SK-N-SH treated with all-trans-retinoic acid at 6 μM for 48 hours (cell line): ENCODE measurements at regions not wholly inside any gene's neighbourhood (a gene's known extent, or its start where the extent isn't known, plus 50 kb on each side); places are given as distances from the start of the nearest gene placed in this dataset.

ENCODE experiments used
- ATAC-seq: fragments of 200-7000 bp; cut with Tn5 transposase; 3 replicates; pipeline ENCODE4 v1.9.1; 2020; ENCODE audit warnings: mild to moderate bottlenecking, moderate library complexity
- ARNTL ChIP-seq: fragments of 450-650 bp; formaldehyde crosslinking; IDR thresholded peaks from 2 replicates; pipeline ENCODE4 v1.5.0; 2020; ENCODE audit warnings: low read depth, mild to moderate bottlenecking, moderate library complexity, borderline replicate concordance
- BACH2 ChIP-seq: fragments of 250-450 bp; sonication (Bioruptor Pico); IDR thresholded peaks from 2 replicates; pipeline ENCODE4 v1.9.0; 2021; ENCODE audit warnings: mild to moderate bottlenecking, borderline replicate concordance
- CREB5 ChIP-seq: fragments of 250-450 bp; sonication (Bioruptor Pico); IDR thresholded peaks from 2 replicates; pipeline ENCODE4 v1.5.1; 2020; ENCODE audit warnings: low read depth, mild to moderate bottlenecking, moderate library complexity
- CSDC2 ChIP-seq: fragments of 250-450 bp; sonication (Bioruptor Pico); IDR thresholded peaks from 2 replicates; pipeline ENCODE4 v1.5.0; 2020; ENCODE audit warnings: mild to moderate bottlenecking, moderate library complexity
- CSRNP3 ChIP-seq: fragments of 250-450 bp; sonication (Bioruptor Pico); IDR thresholded peaks from 2 replicates; pipeline ENCODE4 v1.5.1; 2021; ENCODE audit warnings: mild to moderate bottlenecking, moderate library complexity
- ESRRG ChIP-seq: fragments of 250-450 bp; sonication (Bioruptor Pico); IDR thresholded peaks from 2 replicates; pipeline ENCODE4 v1.6.1; 2021; ENCODE audit warnings: mild to moderate bottlenecking
- GLIS3 ChIP-seq: fragments of 250-450 bp; sonication (Bioruptor Pico); IDR thresholded peaks from 2 replicates; pipeline ENCODE4 v1.5.0; 2020; ENCODE audit warnings: mild to moderate bottlenecking, moderate library complexity
- ISL1 ChIP-seq: fragments of 250-450 bp; sonication (Bioruptor Pico); IDR thresholded peaks from 2 replicates; pipeline ENCODE4 v2.1.2; 2022; ENCODE audit warnings: mild to moderate bottlenecking, moderate library complexity
- OSR1 ChIP-seq: fragments of 250-450 bp; sonication (Bioruptor Pico); IDR thresholded peaks from 2 replicates; pipeline ENCODE4 v1.8.0; 2022; ENCODE audit warnings: moderate library complexity, mild to moderate bottlenecking, inconsistent platforms
- PATZ1 ChIP-seq: fragments of 250-450 bp; sonication (Bioruptor Pico); IDR thresholded peaks from 2 replicates; pipeline ENCODE4 v1.8.0; 2020; ENCODE audit warnings: mild to moderate bottlenecking, moderate library complexity, borderline replicate concordance
- POU6F1 ChIP-seq: fragments of 250-450 bp; sonication (Bioruptor Pico); IDR thresholded peaks from 2 replicates; pipeline ENCODE4 v1.8.0; 2021; ENCODE audit warnings: low read depth, mild to moderate bottlenecking, moderate library complexity, borderline replicate concordance
- RARB ChIP-seq: fragments of 250-450 bp; sonication (Bioruptor Pico); IDR thresholded peaks from 2 replicates; pipeline ENCODE4 v1.8.0; 2021; ENCODE audit warnings: mild to moderate bottlenecking, moderate library complexity
- SNAI2 ChIP-seq: fragments of 250-450 bp; sonication (Bioruptor Pico); IDR thresholded peaks from 2 replicates; pipeline ENCODE4 v1.5.0; 2020; ENCODE audit warnings: mild to moderate bottlenecking, moderate library complexity
- TCF4 ChIP-seq: fragments of 250-450 bp; sonication (Bioruptor Pico); IDR thresholded peaks from 2 replicates; pipeline ENCODE4 v1.8.0; 2021; ENCODE audit warnings: mild to moderate bottlenecking, moderate library complexity, borderline replicate concordance
- TOX ChIP-seq: fragments of 250-450 bp; sonication (Bioruptor Pico); IDR thresholded peaks from 2 replicates; pipeline ENCODE4 v1.8.0; 2021; ENCODE audit warnings: mild to moderate bottlenecking, moderate library complexity, borderline replicate concordance
- TSHZ2 ChIP-seq: fragments of 250-450 bp; sonication (Bioruptor Pico); IDR thresholded peaks from 2 replicates; pipeline ENCODE4 v1.5.0; 2020; ENCODE audit warnings: mild to moderate bottlenecking, moderate library complexity
- ZC3H10 ChIP-seq: fragments of 250-450 bp; sonication (Bioruptor Pico); IDR thresholded peaks from 2 replicates; pipeline ENCODE4 v1.5.1; 2021; ENCODE audit warnings: mild to moderate bottlenecking, moderate library complexity
- ZFP3 ChIP-seq: fragments of 250-450 bp; sonication (Bioruptor Pico); IDR thresholded peaks from 2 replicates; pipeline ENCODE4 v1.5.0; 2020; ENCODE audit warnings: mild to moderate bottlenecking, moderate library complexity
- ZNF565 ChIP-seq: fragments of 450-650 bp; formaldehyde crosslinking; conservative IDR thresholded peaks from 2 replicates; pipeline ENCODE4 v1.5.0; 2020; ENCODE audit warnings: low read depth, mild to moderate bottlenecking, moderate library complexity
- ZNF70 ChIP-seq: fragments of 450-650 bp; formaldehyde crosslinking; IDR thresholded peaks from 2 replicates; pipeline ENCODE4 v1.5.0; 2020; ENCODE audit warnings: mild to moderate bottlenecking, moderate library complexity
- ZNF8 ChIP-seq: fragments of 450-650 bp; formaldehyde crosslinking; IDR thresholded peaks from 2 replicates; pipeline ENCODE4 v1.5.0; 2020; ENCODE audit warnings: mild to moderate bottlenecking, moderate library complexity

GRCh38 chr16:17017442-17017841, 453.3 kb downstream of the XYLT1 start:
- no peak for ATAC-seq
- TF ChIP-seq ZNF70 = no peak
- TF ChIP-seq TSHZ2 = no peak
- no peak for TF ChIP-seq CSDC2 (CRISPR knock-in tag)
- no peak for TF ChIP-seq ISL1
- TF ChIP-seq ZFP3 (CRISPR knock-in tag) = no peak
- TF ChIP-seq POU6F1 = no peak
- TF ChIP-seq CREB5 = no peak
- no peak for TF ChIP-seq ESRRG (CRISPR knock-in tag)
- TF ChIP-seq ZNF8 (CRISPR knock-in tag) = no peak
- TF ChIP-seq TCF4 (CRISPR knock-in tag) = no peak
- TF ChIP-seq GLIS3 = no peak
- no peak for TF ChIP-seq RARB
- no peak for TF ChIP-seq TOX

DNA sequence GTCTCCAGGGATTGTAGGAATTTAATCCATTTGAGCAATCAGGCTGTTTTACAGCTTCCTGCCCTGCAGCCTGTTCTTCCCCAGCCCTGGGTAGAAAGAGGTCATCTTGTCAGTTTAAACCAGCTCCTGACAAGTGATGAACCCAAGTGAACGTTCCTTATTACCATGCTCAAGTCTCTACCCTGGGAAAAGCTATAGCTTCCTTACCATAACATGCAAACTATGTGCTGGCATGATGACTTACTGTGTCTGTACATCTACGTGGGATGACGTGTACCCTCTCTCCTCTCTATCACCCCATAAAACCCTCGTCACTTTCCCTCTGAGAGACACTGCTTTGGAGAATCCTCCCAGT, 452.2 kb downstream of the XYLT1 start:
- TF ChIP-seq SNAI2 = no peak
- no peak for TF ChIP-seq OSR1
- TF ChIP-seq ARNTL (CRISPR knock-in tag) = no peak
- no peak for TF ChIP-seq ISL1
- TF ChIP-seq POU6F1 = no peak
- TF ChIP-seq ZNF565 (CRISPR knock-in tag) = no peak
- TF ChIP-seq BACH2 = no peak
- no peak for TF ChIP-seq PATZ1 (CRISPR knock-in tag)
- no peak for TF ChIP-seq GLIS3
- no peak for TF ChIP-seq ZFP3 (CRISPR knock-in tag)
- TF ChIP-seq RARB = no peak
- no peak for TF ChIP-seq CSRNP3 (CRISPR knock-in tag)
- no peak for ATAC-seq

- ATAC-seq = no peak
- no peak for TF ChIP-seq TSHZ2
- no peak for TF ChIP-seq ESRRG (CRISPR knock-in tag)
- no peak for TF ChIP-seq ZC3H10
- TF ChIP-seq PATZ1 (CRISPR knock-in tag) = no peak
- TF ChIP-seq ARNTL (CRISPR knock-in tag) = no peak
- TF ChIP-seq CSRNP3 (CRISPR knock-in tag) = no peak
- TF ChIP-seq RARB = no peak
- TF ChIP-seq GLIS3 = no peak
- TF ChIP-seq ZNF565 (CRISPR knock-in tag) = no peak
- TF ChIP-seq OSR1 = no peak
These were observed 451.4 kb downstream of the XYLT1 start for GRCh38 chr16:17019366-17019765.
